Endodermal cell (in vitro differentiated cells): ENCODE measurements at regions not wholly inside any gene's neighbourhood (a gene's known extent, or its start where the extent isn't known, plus 50 kb on each side); places are given as distances from the start of the nearest gene placed in this dataset.

Source experiments
- DNase-seq: peaks from one replicate; pipeline ENCODE4 v3.0.0-alpha.2; 2017
- H3K27ac ChIP-seq: 2 replicates; pipeline ENCODE4 v1.5.1; 2013; ENCODE audit warnings: mild to moderate bottlenecking, low read depth, low read length, moderate library complexity
- H3K27me3 ChIP-seq: 2 replicates; pipeline ENCODE4 v1.6.1; 2013; ENCODE audit warnings: mild to moderate bottlenecking, low read length, moderate library complexity; ENCODE audit not compliant: insufficient read depth, control insufficient read depth, poor library complexity, severe bottlenecking
- H3K36me3 ChIP-seq: 2 replicates; pipeline ENCODE4 v1.7.0; 2013; ENCODE audit warnings: mild to moderate bottlenecking, low read length, moderate library complexity; ENCODE audit not compliant: control insufficient read depth, insufficient read depth
- H3K4me1 ChIP-seq: one replicate; pipeline ENCODE4 v1.7.0; 2013; ENCODE audit warnings: low read length; ENCODE audit not compliant: control insufficient read depth, insufficient read depth
- H3K4me3 ChIP-seq: 2 replicates; pipeline ENCODE4 v1.5.1; 2013; ENCODE audit warnings: mild to moderate bottlenecking, low read length, moderate library complexity
- H3K9ac ChIP-seq: 2 replicates; pipeline ENCODE4 v1.6.1; 2013; ENCODE audit warnings: mild to moderate bottlenecking, low read length, moderate library complexity; ENCODE audit not compliant: poor library complexity, severe bottlenecking; ENCODE audit errors: extremely low read depth
- H3K9me3 ChIP-seq: 2 replicates; pipeline ENCODE4 v1.6.1; 2013; ENCODE audit warnings: mild to moderate bottlenecking, low read length, moderate library complexity; ENCODE audit not compliant: control insufficient read depth
- H3K27ac Mint-ChIP-seq: 2 replicates; pipeline ENCODE4 v1.8.0; 2020; ENCODE audit warnings: mixed read lengths
- H3K27me3 Mint-ChIP-seq: 2 replicates; pipeline ENCODE4 v1.8.0; 2021; ENCODE audit warnings: mild to moderate bottlenecking, mixed read lengths; ENCODE audit not compliant: insufficient read depth
- H3K36me3 Mint-ChIP-seq: 2 replicates; pipeline ENCODE4 v1.8.0; 2020; ENCODE audit warnings: low read depth, mixed read lengths
- H3K4me1 Mint-ChIP-seq: 2 replicates; pipeline ENCODE4 v1.8.0; 2020; ENCODE audit warnings: mixed read lengths
- H3K4me3 Mint-ChIP-seq: 2 replicates; pipeline ENCODE4 v1.8.0; 2020; ENCODE audit warnings: mild to moderate bottlenecking, moderate library complexity, mixed read lengths
- H3K9me3 Mint-ChIP-seq: 2 replicates; pipeline ENCODE4 v1.8.0; 2020; ENCODE audit warnings: mild to moderate bottlenecking, mixed read lengths
- WGBS, 2 experiments: methylation state at CpG; one replicate each; pipeline versions ENCODE4 v1.1.5 to v1.1.7; 2013; ENCODE audit warnings: missing lambda C conversion rate in 2 of 2, mixed read lengths in 1 of 2; ENCODE audit not compliant: insufficient coverage in 1 of 2, insufficient read length in 1 of 2; 5-methylcytosine and 5-hydroxymethylcytosine counted together
- TF ChIP-seq, protein P1 (sequence below): fragments of 200-600 bp; sonication (generic); conservative IDR thresholded peaks from 2 replicates; pipeline ENCODE4 v1.5.0; 2021; ENCODE audit warnings: antibody characterized with exemption, mild to moderate bottlenecking

DNA sequence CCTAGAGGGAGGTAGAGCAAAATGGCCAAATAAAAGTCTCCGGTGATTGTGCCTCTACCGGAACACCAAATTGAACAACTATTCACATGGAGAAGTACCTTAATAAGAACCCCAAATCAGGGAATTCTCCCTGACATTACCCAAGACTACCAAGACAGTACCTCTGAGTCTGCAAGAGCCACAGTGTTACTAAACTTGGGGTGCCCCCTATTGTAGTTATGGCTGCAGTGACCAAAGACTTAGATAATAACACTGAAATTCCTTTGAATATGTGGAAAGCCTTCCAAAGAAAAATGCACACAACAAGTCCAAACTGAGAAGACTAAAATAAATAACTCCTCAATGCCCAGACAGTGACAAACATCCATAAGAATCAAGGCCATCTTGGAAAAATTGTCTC lies 682.9 kb upstream of the LRRTM1 start:
- no peak overlapping the region for H3K27ac Mint-ChIP-seq
- H3K4me3 Mint-ChIP-seq, result no peak overlapping the region
- no peaks in the 10 kb centered on the region for H3K27me3 Mint-ChIP-seq
- H3K4me1 Mint-ChIP-seq, result no peaks in the 10 kb centered on the region
- no peak overlapping the region for H3K27ac ChIP-seq
- no peaks in the 10 kb centered on the region for H3K4me1 ChIP-seq
- H3K9ac ChIP-seq, result no peak overlapping the region
- no peak for DNase-seq
- no peak overlapping the region for H3K4me3 ChIP-seq
- no peaks in the 10 kb centered on the region for H3K36me3 ChIP-seq
- TF ChIP-seq, protein P1, sequence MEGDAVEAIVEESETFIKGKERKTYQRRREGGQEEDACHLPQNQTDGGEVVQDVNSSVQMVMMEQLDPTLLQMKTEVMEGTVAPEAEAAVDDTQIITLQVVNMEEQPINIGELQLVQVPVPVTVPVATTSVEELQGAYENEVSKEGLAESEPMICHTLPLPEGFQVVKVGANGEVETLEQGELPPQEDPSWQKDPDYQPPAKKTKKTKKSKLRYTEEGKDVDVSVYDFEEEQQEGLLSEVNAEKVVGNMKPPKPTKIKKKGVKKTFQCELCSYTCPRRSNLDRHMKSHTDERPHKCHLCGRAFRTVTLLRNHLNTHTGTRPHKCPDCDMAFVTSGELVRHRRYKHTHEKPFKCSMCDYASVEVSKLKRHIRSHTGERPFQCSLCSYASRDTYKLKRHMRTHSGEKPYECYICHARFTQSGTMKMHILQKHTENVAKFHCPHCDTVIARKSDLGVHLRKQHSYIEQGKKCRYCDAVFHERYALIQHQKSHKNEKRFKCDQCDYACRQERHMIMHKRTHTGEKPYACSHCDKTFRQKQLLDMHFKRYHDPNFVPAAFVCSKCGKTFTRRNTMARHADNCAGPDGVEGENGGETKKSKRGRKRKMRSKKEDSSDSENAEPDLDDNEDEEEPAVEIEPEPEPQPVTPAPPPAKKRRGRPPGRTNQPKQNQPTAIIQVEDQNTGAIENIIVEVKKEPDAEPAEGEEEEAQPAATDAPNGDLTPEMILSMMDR, result no peak
- H3K36me3 Mint-ChIP-seq, result no peaks in the 10 kb centered on the region
- H3K9me3 ChIP-seq, result peaks cover 10% of the 10 kb centered on the region
- WGBS, 2 experiments, result 95% methylated on average over 2 of the region's 2 CpGs; no CpG with 5 or more reads in 1 of the 2 experiments
- H3K27me3 ChIP-seq, result no peaks in the 10 kb centered on the region
- H3K9me3 Mint-ChIP-seq, result peaks cover 10% of the 10 kb centered on the region

DNA sequence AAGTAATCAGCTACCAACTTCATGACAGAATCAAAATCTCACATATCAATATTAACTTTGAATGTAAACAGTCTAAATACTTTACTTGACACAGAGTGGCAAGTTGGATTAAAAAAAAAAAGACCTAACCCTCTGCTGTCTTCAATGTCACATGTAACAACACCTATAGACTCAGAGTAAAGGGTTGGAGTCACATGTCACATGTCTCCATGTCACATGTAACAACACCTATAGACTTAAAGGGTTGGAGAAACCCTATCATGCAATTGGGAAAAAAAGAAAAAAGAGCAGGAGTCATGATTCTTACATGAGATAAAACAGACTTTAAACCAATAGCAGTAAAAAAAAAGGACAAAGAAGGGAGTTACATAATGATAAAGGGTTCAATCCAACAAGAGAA lies 665.3 kb upstream of the LRRTM1 start:
- Mint-ChIP-seq H3K27ac (no peak overlapping the region), H3K36me3 (no peaks in the 10 kb centered on the region), H3K4me1 (no peaks in the 10 kb centered on the region), H3K27me3 (no peaks in the 10 kb centered on the region), H3K9me3 (peaks cover 33% of the 10 kb centered on the region), H3K4me3 (no peak overlapping the region)
- Histone ChIP-seq H3K27ac (no peak overlapping the region), H3K36me3 (no peaks in the 10 kb centered on the region), H3K9me3 (peaks cover 12% of the 10 kb centered on the region), H3K27me3 (no peaks in the 10 kb centered on the region), H3K4me3 (no peak overlapping the region), H3K4me1 (no peaks in the 10 kb centered on the region), H3K9ac (no peak overlapping the region)
- DNase-seq, result no peak
- TF ChIP-seq, protein P1, result no peak

DNA sequence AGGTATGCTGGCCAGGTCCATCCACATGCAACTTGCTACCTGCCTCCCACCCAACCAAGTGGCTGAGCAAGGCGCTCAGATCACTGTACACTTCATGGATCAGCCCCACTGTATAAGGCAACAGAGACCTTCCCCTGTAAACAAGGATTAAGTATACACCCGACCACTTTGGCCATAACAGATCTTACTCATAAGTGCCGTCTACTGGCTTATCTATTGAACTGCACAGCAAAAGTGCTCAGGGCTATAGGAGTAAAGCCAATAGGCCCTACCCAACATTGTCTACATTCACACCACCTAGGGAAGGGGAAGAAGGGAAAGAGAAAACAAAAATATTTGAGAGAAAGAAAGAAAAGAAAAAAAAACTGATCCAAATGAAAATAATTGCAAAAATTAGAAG lies 663.9 kb upstream of the LRRTM1 start:
- Histone ChIP-seq H3K27ac (no peak overlapping the region), H3K4me3 (no peak overlapping the region), H3K4me1 (no peaks in the 10 kb centered on the region), H3K27me3 (no peaks in the 10 kb centered on the region), H3K9me3 (peaks cover 12% of the 10 kb centered on the region), H3K9ac (no peak overlapping the region), H3K36me3 (no peaks in the 10 kb centered on the region)
- H3K27ac Mint-ChIP-seq, result no peak overlapping the region
- WGBS, 2 experiments, result 85% methylated on average over 3 of the region's 3 CpGs; no CpG with 5 or more reads in 1 of the 2 experiments
- TF ChIP-seq, protein P1, result peak; percentile 54
- no peaks in the 10 kb centered on the region for H3K27me3 Mint-ChIP-seq
- no peaks in the 10 kb centered on the region for H3K36me3 Mint-ChIP-seq
- H3K4me1 Mint-ChIP-seq, result no peaks in the 10 kb centered on the region
- H3K9me3 Mint-ChIP-seq, result peaks cover 33% of the 10 kb centered on the region
- no peak overlapping the region for H3K4me3 Mint-ChIP-seq
- DNase-seq, result peak; percentile 45
